ENCODE measurements at regions not wholly inside any gene's neighbourhood (a gene's known extent, or its start where the extent isn't known, plus 50 kb on each side); places are given as distances from the start of the nearest gene placed in this dataset.

DNA sequence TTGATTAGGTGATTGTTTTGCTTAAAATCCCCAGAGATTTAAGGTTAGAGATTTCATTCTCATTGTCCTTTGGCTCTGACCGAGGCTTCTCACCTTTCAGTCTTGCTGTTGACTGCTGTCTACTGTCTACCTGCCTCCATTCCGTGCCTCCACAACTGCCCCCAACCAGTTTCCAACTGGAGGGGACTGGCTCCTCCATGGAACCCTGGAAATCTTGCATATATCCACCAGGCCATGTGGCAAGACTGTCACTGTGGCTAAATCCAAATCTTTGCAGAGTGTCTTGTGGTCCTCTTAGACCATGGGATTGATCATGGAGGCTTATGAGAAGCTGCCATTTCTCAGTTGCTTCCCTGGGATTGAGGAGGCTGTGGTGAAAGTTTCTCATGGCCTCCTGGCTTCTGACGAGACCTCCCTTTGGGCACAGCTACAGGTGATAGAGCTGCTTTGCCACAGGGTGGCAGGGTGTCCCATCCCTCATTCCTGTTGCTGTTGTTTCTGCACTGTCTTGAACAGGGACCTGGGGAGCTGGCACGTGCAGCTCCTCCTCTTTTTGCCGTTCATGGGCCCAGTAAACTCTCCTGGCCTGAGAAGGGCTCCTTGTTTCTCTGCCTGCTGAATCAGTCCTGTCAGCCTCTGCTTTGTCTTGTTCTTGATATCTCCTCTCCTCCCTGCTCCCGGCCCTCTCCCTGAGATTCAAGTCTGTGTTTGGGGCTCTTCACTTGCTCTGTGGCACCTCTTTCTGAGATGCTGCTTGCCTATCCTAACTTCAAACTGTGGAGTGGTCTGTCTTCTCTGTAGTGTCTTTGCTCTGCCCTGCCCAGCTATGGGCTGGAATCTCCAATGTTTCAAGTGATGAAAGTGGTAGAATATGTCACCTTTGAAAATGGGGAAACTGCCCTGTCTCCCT lies 63.6 kb upstream of the IGFBP3 start:
- no TSS peak for BruUV-seq (replicated peaks)
- no peak overlapping the region for H3K4me3 Mint-ChIP-seq (ENCODE audit: unreplicated experiment)
- H3K4me1 Mint-ChIP-seq (ENCODE audit: insufficient read depth, unreplicated experiment), result no peaks in the 10 kb centered on the region
- intact Hi-C loops (cut with micrococcal nuclease), result no loop called here
- peak; percentile 7 for DNase-seq (ENCODE audit: unreplicated experiment)
- H3K36me3 Mint-ChIP-seq (ENCODE audit: insufficient read depth, unreplicated experiment), result peaks cover 4% of the 10 kb centered on the region
- no peak overlapping the region for H3K27ac Mint-ChIP-seq (ENCODE audit: low read depth, unreplicated experiment)
- H3K9me3 Mint-ChIP-seq (ENCODE audit: unreplicated experiment), result peaks cover 7% of the 10 kb centered on the region
- ChIA-PET POLR2A (interaction anchor here (1.1 kb wide), 1 partner anchor 17 kb away, joined by 3 read pairs; no protein-coding TSS in a partner anchor), CTCF (interaction anchor here (0.8 to 1.1 kb wide), 2 partner anchors 24 to 246 kb away, joined by 3 read pairs; no protein-coding TSS in a partner anchor)
- TF ChIP-seq, protein P1, sequence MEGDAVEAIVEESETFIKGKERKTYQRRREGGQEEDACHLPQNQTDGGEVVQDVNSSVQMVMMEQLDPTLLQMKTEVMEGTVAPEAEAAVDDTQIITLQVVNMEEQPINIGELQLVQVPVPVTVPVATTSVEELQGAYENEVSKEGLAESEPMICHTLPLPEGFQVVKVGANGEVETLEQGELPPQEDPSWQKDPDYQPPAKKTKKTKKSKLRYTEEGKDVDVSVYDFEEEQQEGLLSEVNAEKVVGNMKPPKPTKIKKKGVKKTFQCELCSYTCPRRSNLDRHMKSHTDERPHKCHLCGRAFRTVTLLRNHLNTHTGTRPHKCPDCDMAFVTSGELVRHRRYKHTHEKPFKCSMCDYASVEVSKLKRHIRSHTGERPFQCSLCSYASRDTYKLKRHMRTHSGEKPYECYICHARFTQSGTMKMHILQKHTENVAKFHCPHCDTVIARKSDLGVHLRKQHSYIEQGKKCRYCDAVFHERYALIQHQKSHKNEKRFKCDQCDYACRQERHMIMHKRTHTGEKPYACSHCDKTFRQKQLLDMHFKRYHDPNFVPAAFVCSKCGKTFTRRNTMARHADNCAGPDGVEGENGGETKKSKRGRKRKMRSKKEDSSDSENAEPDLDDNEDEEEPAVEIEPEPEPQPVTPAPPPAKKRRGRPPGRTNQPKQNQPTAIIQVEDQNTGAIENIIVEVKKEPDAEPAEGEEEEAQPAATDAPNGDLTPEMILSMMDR (IDR thresholded peaks at IDR 0.05; ENCODE audit: unreplicated experiment), result no peak
- H3K27me3 Mint-ChIP-seq (ENCODE audit: insufficient read depth, unreplicated experiment), result no peaks in the 10 kb centered on the region

DNA sequence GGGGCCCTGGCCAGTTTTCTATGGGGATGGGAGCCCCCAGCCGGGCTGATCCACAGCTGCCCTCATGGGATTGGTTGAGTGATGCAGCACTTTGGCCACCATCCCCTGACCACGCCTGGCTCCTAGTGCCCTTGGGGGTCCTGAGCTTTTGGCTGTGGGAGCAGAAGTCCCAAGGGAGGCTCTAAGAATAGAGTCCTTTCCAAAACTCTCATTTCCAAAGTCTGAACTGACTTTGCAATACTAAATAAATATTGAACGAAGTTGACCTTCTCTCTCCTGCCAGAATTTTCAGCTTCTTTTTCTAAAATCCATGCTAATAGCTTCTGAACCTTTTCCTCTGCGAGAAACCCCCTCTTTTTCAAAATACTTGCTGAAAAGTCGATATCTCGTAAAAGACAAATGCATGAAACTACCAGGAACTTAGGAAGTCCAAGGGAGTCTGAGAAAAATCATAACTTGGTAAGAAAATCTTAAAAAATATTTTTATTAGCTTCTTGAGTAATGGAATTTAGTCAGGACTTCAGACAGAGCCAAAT lies 62.7 kb upstream of the IGFBP3 start:
- no peak overlapping the region for H3K4me3 Mint-ChIP-seq (ENCODE audit: unreplicated experiment)
- peaks cover 9% of the 10 kb centered on the region for H3K4me1 Mint-ChIP-seq (ENCODE audit: insufficient read depth, unreplicated experiment)
- POLR2A ChIA-PET, result interaction anchor here (0.6 kb wide), 1 partner anchor 338 kb away, joined by 3 read pairs; no protein-coding TSS in a partner anchor
- H3K27me3 Mint-ChIP-seq (ENCODE audit: insufficient read depth, unreplicated experiment), result no peaks in the 10 kb centered on the region
- TF ChIP-seq, protein P1 (IDR thresholded peaks at IDR 0.05; ENCODE audit: unreplicated experiment), result no peak
- no TSS peak for BruUV-seq (replicated peaks)
- H3K36me3 Mint-ChIP-seq (ENCODE audit: insufficient read depth, unreplicated experiment), result peaks cover 6% of the 10 kb centered on the region
- peaks cover 7% of the 10 kb centered on the region for H3K9me3 Mint-ChIP-seq (ENCODE audit: unreplicated experiment)
- H3K27ac Mint-ChIP-seq (ENCODE audit: low read depth, unreplicated experiment), result no peak overlapping the region
- intact Hi-C loops (cut with micrococcal nuclease), result no loop called here
- CTCF ChIA-PET, result interaction anchor here (0.6 to 1.1 kb wide), 4 partner anchors 22 to 247 kb away, joined by 3 read pairs; no protein-coding TSS in a partner anchor
- no peak for DNase-seq (ENCODE audit: unreplicated experiment)

DNA sequence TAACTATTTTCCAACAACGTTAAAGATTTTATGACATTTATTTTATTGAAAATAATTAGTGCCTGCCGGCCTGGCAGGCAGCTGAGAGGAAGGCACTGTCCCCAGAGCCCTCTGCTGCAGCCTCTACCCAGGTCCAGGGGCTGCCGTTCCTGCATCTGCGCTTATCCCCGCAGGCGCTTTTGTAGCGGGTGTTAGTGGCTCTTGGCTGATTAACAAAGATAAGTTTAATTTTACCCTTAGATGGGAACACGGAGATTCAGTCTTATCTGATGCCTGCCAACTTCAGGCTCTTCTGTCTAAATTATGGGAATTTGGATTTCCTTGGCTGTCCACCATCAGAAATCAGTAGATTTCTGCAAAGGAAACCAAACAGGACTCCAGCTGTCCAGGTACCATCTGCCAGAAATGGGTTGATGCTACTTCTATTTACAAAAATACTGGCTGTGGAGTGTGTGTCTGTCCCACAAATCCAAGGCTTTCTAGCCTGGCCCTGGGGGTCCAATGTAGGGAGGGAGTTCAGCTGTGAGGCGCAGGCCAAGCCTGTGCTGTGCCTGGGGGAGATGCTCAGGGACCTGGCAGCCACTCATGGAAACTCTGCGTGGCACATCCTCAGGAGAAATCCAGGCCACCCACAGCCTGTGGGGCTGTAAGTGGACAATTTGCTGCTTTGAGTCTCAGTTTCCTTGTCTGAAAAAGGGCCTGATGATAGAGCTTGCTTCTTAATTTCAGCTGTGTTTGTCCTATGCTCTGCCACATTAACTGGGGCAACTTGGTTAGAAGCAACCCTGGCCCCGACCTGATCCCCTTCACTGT lies 62.0 kb upstream of the IGFBP3 start:
- H3K36me3 Mint-ChIP-seq (ENCODE audit: insufficient read depth, unreplicated experiment), result peaks cover 6% of the 10 kb centered on the region
- no peak overlapping the region for H3K27ac Mint-ChIP-seq (ENCODE audit: low read depth, unreplicated experiment)
- no peak for DNase-seq (ENCODE audit: unreplicated experiment)
- no TSS peak for BruUV-seq (replicated peaks)
- ChIA-PET CTCF (interaction anchor here (0.5 to 1.1 kb wide), 6 partner anchors 21 to 248 kb away, joined by 3 read pairs; no protein-coding TSS in a partner anchor), POLR2A (interaction anchor here (0.6 kb wide), 1 partner anchor 339 kb away, joined by 3 read pairs; no protein-coding TSS in a partner anchor)
- H3K9me3 Mint-ChIP-seq (ENCODE audit: unreplicated experiment), result peaks cover 7% of the 10 kb centered on the region
- no peaks in the 10 kb centered on the region for H3K27me3 Mint-ChIP-seq (ENCODE audit: insufficient read depth, unreplicated experiment)
- no peak overlapping the region for H3K4me3 Mint-ChIP-seq (ENCODE audit: unreplicated experiment)
- intact Hi-C loops (cut with micrococcal nuclease), result no loop called here
- TF ChIP-seq, protein P1 (IDR thresholded peaks at IDR 0.05; ENCODE audit: unreplicated experiment), result no peak
- H3K4me1 Mint-ChIP-seq (ENCODE audit: insufficient read depth, unreplicated experiment), result peaks cover 15% of the 10 kb centered on the region
